T-helper 2 cell (primary cell): ENCODE measurements at regions not wholly inside any gene's neighbourhood (a gene's known extent, or its start where the extent isn't known, plus 50 kb on each side); places are given as distances from the start of the nearest gene placed in this dataset.
A peak's percentile ranks its signal among the peaks of the same experiment; 100 is the strongest.
"Not testable (repeated sequence)": the region's sequence is repeated elsewhere in the genome, so short reads cannot be mapped to it uniquely, and the experiment has no call there.

Experiments used
- DNase-seq, 5 experiments: peaks; one replicate each; pipeline versions ENCODE4 v3.0.0 to v3.0.0-alpha.2; 2012 to 2022

DNA sequence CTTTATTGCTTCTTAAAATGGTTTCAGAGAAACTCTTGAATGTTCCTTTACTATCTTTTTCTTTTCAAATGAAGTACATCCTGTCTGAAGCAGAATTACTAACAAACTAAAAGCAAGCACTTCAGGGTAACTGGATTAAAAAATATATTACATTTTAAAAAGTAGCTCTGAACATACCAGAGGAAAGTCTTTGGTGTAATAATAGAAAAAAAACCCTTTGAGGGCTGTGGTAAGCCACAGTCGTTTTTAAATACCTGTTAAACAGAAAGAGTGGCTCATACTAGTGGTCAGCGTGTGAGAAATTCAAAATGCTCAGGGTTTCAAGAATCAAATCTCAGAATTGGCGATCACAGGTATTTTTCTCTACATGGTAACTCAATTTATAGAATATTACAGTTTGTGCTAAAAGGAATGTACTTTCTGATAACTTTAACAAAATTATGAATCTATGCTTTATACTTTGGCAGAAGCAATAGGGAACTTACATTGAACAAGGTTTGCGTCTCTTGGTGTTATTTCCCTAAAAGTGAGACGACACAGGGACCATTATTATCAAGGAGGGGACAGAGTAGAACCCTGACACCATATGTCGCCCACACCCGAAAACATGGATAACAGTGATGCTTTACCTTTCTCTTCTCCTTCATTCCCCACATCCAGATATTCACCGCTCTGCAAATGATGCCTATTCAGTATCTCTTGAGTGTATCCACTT, 97.0 kb upstream of the DPH5 start:
- peak in 2 of 5 experiments; percentile 27 to 86 for DNase-seq

GRCh38 chr1:101121975-101122374, 96.4 kb upstream of the DPH5 start:
- no peak for DNase-seq

- no peak for DNase-seq
Measured at GRCh38 chr1:101121504-101121903, 95.9 kb upstream of the DPH5 start.

GRCh38 chr1:101120868-101121267, 95.3 kb upstream of the DPH5 start:
- peak in 1 of 5 experiments; percentile 71 for DNase-seq

GRCh38 chr1:101119289-101119688, 93.7 kb upstream of the DPH5 start:
- DNase-seq, result no peak

DNA sequence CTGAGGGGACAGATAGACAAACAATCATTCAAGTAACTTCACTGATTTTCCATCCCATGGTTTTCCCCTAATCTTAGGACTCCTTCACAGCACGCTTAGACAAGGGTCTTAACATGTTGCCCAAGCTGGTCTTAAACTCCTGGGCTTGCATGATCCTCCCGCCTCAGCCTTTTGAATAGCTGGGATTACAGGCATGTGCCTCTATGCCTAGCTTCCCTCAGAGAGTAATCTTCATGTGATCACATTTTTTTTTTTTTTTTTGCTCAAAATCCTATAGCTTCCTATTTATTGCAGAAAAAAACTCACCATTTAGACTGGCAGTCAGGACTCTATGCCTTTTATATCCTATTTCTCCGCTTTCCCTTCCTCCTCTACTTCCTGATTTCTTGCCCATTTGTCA, 90.4 kb upstream of the DPH5 start:
- DNase-seq, result no peak

- DNase-seq, result no peak
Measured at GRCh38 chr1:101115112-101115511, 89.5 kb upstream of the DPH5 start.

- not testable (repeated sequence) for DNase-seq
Measured at GRCh38 chr1:101114128-101114527, 88.5 kb upstream of the DPH5 start.

DNA sequence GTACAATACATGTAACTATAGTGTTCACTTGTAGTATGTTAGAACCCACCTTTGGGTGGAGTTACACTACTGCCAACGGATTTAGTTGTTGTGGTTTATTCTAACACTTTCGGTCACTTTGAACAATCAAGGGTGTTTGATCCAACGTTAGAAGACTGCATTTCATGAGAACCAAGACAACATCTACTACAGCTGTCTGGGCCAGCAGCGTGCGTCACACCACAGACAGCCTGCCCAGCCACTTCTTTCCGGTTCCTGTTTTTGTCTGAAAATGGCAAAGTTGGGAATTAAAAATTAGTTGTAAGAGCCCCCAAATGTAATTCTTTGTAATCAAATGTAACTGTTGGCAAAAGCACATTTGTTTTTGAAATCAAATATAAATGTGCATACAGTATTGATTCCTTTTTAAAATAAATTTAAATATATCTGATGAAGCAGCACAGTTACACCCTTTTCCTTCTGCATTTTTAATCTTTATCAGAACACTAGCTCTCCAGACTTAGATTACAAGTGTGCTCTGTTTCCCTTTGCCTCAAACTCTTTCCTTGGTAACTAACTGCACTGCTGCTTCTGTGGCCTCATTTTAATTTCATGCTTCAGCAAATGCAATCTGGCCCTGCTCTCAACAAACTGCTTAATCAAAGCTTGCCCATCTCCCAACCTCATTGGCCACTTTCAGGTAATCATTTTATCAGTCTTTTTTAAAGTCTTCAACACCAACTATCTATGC, 86.6 kb upstream of the DPH5 start:
- peak; percentile 28 to 99 (median 61) for DNase-seq

DNA sequence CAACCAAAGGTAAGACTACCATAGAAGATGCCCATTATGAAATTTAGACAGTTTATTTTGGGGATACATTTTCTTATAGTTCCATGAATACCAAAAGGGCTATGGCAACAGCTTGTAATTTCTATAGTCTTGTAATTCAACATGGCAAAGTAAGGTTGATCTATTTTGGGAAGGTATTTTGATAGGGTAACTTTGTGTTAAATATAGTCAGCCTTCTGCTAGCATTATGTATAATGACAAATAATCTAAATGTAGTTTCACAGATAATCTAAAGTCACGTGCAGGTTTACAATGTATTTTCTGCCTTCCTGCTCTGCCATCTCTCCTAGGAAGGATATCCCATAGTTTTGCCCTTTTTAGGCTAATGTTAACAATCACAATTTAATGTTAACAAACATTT, 85.9 kb upstream of the DPH5 start:
- no peak for DNase-seq

GRCh38 chr1:101109791-101110190, 84.2 kb upstream of the DPH5 start:
- DNase-seq, result no peak

DNA sequence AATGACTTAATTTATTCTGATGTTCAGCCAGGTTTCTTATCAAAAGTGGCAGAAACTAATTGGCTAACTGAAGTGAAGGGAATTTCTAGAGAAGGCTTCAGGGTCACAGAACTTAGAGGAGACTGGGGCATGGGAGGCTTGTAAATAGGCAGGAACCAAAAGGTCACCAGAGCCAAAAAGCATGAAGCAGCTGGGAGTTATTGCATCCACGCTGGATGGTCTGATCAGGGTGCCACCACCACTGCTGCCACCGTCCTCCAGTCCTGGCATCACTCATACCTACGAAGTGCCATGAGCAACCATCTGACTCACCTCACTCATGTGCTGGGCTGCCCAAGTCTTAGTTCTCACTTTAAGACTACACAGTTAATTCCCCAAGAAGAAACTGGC, 82.5 kb upstream of the DPH5 start:
- DNase-seq, result no peak

DNA sequence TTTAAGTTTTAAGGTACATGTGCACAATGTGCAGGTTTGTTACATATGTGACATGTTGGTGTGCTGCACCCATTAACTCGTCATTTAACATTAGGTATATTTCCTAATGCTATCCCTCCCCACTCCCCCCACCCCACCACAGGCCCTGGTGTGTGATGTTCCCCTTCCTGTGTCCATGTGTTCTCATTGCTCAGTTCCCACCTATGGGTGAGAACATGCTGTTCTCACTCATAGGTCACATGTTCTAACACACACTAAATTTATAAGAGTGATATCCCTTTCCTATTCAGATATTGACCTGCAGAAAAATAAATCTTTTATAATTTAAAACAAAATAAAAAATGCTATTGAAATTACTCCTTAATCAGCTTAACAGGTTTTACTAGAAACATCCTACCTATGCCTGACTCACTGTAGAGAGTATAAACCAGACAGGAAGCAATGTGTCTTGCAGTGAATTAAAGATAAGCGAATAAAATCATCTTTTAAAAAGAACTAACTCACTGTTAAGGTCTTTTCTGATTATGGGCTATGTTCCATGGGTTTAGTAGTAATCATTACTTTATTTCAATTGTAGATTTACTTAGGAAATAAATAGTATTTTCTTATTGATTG, 82.0 kb upstream of the DPH5 start:
- DNase-seq, result peak in 1 of 5 experiments; percentile 38

- DNase-seq, result no peak
Measured at GRCh38 chr1:101105877-101106276, 80.3 kb upstream of the DPH5 start.

DNA sequence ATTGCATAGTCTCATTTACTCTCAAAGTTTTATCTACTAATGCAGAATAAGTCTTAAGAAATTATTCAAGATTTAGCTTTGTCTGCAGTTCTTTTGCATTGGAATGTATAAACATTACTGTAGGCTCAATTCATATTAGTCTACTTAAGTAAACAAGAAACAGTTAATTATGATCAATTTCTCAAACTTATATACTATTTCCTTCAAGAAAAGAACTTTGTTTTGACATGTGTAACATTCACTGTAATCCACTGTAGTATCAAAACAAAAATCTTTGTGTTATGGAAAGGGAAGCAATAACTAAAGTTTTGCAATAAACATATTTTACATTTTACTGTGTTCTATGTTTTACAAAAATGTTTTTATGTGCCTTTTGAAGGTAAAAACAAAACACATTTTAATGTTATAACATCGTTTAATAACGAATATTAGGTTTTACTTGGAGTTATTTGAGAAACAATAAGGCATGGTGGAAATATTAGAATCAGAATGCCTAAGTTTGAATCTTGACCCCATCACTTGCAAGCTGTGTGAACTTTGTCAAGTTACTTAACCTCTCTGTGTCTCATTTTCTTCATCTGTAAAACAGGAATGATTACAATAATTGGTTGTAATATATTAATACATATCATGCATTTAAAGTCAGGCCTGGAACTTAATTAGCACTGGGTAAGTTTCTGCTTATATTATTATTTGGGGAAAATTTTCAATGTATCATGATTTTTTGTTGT, 77.0 kb upstream of the DPH5 start:
- no peak for DNase-seq

DNA sequence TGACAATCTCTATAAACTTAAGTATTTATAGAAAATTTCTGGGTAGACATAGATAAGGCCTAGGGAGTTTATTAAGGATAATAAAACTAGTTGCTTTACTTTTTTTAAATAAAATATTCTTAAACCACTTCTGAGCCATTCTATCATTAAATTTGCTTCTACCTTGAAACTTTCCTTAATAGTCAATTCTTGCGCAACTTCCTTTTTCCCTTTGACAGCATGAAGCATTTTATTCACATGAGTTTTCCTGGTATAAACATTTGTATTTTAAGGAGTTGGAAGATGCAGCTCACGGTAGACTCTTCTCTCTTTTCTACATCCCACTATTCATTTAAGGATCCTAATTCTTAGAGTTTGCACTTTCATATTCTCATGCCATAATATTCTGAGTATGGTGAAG, 75.8 kb upstream of the DPH5 start:
- DNase-seq, result no peak

GRCh38 chr1:101100674-101101073, 75.1 kb upstream of the DPH5 start:
- DNase-seq, result no peak

DNA sequence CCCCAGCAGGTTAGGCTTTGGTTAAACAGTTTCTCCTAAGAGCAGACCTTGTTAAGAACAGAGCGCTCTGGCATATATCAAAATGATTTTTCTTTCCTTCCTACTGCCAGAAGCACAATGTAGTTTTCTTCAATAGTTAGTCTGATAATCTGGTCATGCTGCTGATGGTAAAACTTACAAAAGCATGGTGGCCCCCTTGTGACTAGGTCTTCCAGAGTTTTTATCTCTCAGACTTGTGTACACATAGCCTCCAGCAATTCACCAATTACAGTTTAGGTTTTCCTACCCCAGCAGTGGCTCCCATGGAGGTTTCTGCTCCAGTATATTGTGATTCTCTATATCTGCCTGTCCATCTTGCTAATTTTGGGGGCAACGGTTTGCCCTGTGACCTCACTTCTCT, 73.3 kb upstream of the DPH5 start:
- DNase-seq, result no peak

DNA sequence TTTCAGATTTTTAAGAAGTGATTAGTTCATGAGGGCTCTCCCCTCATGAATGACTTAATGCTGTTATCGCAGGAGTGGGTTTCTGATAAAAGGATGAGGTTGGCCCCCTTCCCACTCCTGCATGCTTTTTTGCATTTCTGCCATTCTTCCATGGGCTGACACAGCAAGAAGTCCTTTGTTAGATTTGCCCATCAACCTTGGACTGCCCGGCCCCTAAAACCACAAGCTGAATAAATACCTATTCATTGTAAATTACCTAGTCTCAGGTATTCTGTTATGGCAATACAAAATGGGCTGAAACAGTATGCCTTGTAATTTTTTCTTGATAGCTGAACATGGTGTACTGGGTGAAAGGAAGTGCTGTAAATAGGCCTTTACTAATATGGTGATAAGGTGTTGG, 72.7 kb upstream of the DPH5 start:
- DNase-seq, result no peak

DNA sequence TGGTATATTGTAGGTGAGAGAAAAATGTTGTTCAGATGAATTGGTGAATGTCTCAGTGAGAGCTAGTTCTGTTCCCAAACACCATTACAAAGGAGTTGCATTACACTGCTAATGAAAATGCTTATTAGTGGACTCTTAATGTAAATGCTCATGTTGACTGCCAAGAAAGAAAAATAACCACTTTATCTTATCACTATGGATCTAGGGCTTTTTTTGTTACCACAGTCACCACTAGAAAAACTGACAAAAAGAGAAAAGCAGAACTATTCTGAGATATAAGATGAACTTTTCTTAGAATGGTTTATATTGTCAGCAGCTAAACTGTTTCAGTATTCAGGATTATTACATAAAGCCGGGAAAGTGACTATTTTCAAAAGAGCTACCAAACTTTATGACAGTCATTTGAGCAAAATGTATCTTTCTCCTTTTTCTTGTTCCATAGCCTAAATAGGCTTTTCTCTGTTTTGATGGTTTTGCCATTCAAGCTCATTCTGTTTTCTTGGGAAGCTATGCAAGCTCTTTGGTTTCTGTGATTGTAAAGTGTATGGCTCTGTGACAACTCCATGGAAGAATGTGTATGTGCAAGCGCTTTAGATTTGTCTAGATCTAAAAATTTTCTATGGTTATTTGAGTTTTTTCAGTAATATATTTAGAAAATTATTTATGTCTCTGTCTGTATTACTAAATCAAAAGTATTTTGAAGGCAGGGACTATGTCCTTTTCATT, 64.2 kb upstream of the DPH5 start:
- DNase-seq, result peak in 1 of 5 experiments; percentile 77

GRCh38 chr1:101088431-101088830, 62.8 kb upstream of the DPH5 start:
- peak in 1 of 5 experiments; percentile 64 for DNase-seq

- no peak for DNase-seq
Measured at GRCh38 chr1:101086783-101087182, 61.2 kb upstream of the DPH5 start.
